ENCODE measurements at regions not wholly inside any gene's neighbourhood (a gene's known extent, or its start where the extent isn't known, plus 50 kb on each side); places are given as distances from the start of the nearest gene placed in this dataset.

DNA sequence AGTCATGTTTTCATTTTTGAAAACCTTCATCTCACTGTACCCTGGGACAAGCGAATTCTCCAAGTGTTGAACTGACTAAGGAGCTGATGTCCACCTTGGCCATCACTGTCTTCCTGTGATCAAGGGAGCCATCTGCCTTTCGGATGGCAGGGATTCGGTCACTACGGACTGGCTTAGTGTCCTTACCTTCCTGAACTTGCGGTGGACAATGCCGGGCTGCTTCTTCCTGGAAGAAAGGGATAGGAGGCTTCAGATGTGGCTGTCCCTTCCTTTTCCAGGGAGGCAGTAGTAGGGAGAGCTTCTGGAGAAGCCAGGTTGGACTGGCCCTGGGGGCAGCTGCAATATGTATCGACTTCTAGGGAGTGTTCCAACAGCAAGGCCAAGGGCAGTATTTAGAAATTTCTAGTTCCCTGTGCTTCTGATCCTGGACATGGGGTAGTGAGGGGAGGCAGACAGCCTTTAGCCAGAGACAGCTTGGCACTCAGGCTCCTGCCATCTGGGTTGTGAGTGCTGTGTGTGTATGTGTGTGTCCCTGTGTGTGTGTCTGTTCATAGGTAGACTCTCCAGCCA lies 114.6 kb downstream of the IER5 start:
- TF ChIP-seq EZH2phosphoT487 (IDR thresholded peaks at IDR 0.05; ENCODE audit: low read length) = no peak
- TF ChIP-seq, protein P1, sequence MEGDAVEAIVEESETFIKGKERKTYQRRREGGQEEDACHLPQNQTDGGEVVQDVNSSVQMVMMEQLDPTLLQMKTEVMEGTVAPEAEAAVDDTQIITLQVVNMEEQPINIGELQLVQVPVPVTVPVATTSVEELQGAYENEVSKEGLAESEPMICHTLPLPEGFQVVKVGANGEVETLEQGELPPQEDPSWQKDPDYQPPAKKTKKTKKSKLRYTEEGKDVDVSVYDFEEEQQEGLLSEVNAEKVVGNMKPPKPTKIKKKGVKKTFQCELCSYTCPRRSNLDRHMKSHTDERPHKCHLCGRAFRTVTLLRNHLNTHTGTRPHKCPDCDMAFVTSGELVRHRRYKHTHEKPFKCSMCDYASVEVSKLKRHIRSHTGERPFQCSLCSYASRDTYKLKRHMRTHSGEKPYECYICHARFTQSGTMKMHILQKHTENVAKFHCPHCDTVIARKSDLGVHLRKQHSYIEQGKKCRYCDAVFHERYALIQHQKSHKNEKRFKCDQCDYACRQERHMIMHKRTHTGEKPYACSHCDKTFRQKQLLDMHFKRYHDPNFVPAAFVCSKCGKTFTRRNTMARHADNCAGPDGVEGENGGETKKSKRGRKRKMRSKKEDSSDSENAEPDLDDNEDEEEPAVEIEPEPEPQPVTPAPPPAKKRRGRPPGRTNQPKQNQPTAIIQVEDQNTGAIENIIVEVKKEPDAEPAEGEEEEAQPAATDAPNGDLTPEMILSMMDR (IDR thresholded peaks at IDR 0.05; ENCODE audit: low read length) = no peak

Data from MM.1S (cell line).